Cardiac muscle cell (in vitro differentiated cells and primary cell): ENCODE measurements at regions not wholly inside any gene's neighbourhood (a gene's known extent, or its start where the extent isn't known, plus 50 kb on each side); places are given as distances from the start of the nearest gene placed in this dataset.

ENCODE experiments used
- DNase-seq, 2 donors: peaks; one replicate each; pipeline versions ENCODE4 v3.0.0 to v3.0.0-alpha.2; 2010 to 2017; ENCODE audit warnings: low read depth in 1 of 2, low spot score in 1 of 2
- H3K27ac ChIP-seq: fragments of 200-600 bp; sonication (generic); 2 replicates; pipeline ENCODE4 v1.5.1; 2016
- H3K27me3 ChIP-seq: fragments of 200-600 bp; sonication (generic); 2 replicates; pipeline ENCODE4 v1.6.0; 2016; ENCODE audit warnings: control low read depth
- H3K36me3 ChIP-seq: fragments of 200-600 bp; sonication (generic); 2 replicates; pipeline ENCODE4 v1.5.1; 2016; ENCODE audit warnings: control low read depth
- H3K4me1 ChIP-seq: fragments of 200-600 bp; sonication (generic); 2 replicates; pipeline ENCODE4 v1.8.1; 2017; ENCODE audit warnings: low read depth, mild to moderate bottlenecking, mixed run types
- H3K4me3 ChIP-seq: fragments of 200-600 bp; sonication (generic); 2 replicates; pipeline ENCODE4 v1.5.1; 2016; ENCODE audit warnings: mild to moderate bottlenecking
- H3K9me3 ChIP-seq: fragments of 200-600 bp; sonication (generic); 2 replicates; pipeline ENCODE4 v1.5.1; 2017; ENCODE audit warnings: low read depth, mild to moderate bottlenecking, control low read depth
- TF ChIP-seq, protein P1 (sequence below): IDR thresholded peaks from 2 replicates; pipeline ENCODE4 v1.5.1; 2012; ENCODE audit warnings: low read depth, mild to moderate bottlenecking, low read length

DNA sequence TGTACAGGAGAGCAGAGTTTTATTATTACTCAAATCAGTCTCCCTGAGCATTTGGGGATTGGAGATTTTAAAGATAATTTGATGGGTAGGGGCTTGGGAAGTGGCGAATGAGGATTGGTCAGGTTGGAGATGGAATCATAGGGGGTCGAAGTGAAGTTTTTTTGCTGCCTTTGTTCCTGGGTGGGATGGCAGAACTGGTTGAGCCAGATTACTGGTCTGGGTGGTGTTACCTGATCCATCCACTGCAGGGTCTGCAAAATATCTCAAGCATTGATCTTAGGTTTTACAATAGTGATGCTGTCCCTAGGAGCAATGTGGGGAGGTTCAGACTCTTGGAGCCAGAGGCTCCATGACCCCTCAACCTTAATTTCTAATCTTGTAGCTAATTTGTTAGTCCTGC lies 108.8 kb downstream of the BACH1 start:
- no peaks in the 10 kb centered on the region for H3K36me3 ChIP-seq
- no peaks in the 10 kb centered on the region for H3K27me3 ChIP-seq
- H3K4me3 ChIP-seq = no peak overlapping the region
- DNase-seq = no peak
- no peaks in the 10 kb centered on the region for H3K4me1 ChIP-seq
- no peak overlapping the region for H3K27ac ChIP-seq
- TF ChIP-seq, protein P1, sequence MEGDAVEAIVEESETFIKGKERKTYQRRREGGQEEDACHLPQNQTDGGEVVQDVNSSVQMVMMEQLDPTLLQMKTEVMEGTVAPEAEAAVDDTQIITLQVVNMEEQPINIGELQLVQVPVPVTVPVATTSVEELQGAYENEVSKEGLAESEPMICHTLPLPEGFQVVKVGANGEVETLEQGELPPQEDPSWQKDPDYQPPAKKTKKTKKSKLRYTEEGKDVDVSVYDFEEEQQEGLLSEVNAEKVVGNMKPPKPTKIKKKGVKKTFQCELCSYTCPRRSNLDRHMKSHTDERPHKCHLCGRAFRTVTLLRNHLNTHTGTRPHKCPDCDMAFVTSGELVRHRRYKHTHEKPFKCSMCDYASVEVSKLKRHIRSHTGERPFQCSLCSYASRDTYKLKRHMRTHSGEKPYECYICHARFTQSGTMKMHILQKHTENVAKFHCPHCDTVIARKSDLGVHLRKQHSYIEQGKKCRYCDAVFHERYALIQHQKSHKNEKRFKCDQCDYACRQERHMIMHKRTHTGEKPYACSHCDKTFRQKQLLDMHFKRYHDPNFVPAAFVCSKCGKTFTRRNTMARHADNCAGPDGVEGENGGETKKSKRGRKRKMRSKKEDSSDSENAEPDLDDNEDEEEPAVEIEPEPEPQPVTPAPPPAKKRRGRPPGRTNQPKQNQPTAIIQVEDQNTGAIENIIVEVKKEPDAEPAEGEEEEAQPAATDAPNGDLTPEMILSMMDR = no peak
- no peaks in the 10 kb centered on the region for H3K9me3 ChIP-seq

DNA sequence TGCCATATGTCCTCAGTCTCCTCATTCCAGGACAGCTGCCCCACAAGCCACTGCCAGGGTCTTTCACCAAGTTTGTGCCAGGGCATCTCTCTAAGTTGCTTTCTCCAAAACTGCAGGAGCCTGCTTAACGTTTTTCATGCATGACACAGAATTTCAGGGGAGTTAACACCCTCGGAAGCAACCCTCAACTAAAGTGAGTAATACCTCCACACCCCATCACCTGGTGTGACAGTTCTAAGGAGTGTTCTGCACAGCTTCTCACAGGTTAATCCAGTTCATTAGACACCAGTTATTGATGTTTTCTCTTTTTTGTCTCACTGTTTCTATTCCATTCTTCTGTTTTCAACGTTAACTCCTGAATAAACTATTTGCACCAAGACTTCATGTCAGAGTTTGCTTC lies 115.0 kb downstream of the BACH1 start:
- H3K9me3 ChIP-seq = no peaks in the 10 kb centered on the region
- H3K27me3 ChIP-seq = no peaks in the 10 kb centered on the region
- TF ChIP-seq, protein P1 = no peak
- DNase-seq = no peak
- no peaks in the 10 kb centered on the region for H3K4me1 ChIP-seq
- H3K4me3 ChIP-seq = no peak overlapping the region
- H3K36me3 ChIP-seq = no peaks in the 10 kb centered on the region
- no peak overlapping the region for H3K27ac ChIP-seq

DNA sequence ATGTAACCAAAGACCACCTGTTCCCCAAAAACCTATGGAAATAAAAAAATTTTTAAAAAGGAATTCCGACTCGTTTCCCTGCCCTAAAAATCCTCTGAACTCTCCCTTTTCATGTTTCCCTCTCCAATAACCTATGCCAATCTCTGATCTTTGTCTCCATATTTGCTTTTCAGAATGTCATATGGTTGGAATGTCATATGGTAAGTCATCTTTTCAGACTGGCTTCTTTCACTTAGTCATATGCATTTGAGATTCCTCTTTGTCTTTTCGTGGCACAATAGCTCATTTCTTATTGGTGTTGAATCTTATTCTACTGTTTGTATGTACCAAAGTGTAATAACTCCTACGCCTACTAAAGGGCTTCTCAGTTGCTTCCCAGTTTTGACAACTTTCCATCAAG lies 117.5 kb downstream of the BACH1 start:
- no peak for DNase-seq
- Histone ChIP-seq H3K9me3 (no peaks in the 10 kb centered on the region), H3K36me3 (no peaks in the 10 kb centered on the region), H3K27ac (no peak overlapping the region), H3K4me3 (no peak overlapping the region), H3K4me1 (no peaks in the 10 kb centered on the region), H3K27me3 (no peaks in the 10 kb centered on the region)
- TF ChIP-seq, protein P1 = no peak

- Histone ChIP-seq H3K27ac (no peak overlapping the region), H3K4me3 (no peak overlapping the region), H3K4me1 (no peaks in the 10 kb centered on the region), H3K36me3 (no peaks in the 10 kb centered on the region), H3K27me3 (no peaks in the 10 kb centered on the region), H3K9me3 (no peaks in the 10 kb centered on the region)
- DNase-seq = no peak
- TF ChIP-seq, protein P1 = no peak
Measured at GRCh38 chr21:29418813-29419212, 120.1 kb downstream of the BACH1 start.

- H3K36me3 ChIP-seq = no peaks in the 10 kb centered on the region
- no peak overlapping the region for H3K4me3 ChIP-seq
- TF ChIP-seq, protein P1 = no peak
- no peaks in the 10 kb centered on the region for H3K27me3 ChIP-seq
- no peak for DNase-seq
- H3K27ac ChIP-seq = no peak overlapping the region
- no peaks in the 10 kb centered on the region for H3K4me1 ChIP-seq
- H3K9me3 ChIP-seq = no peaks in the 10 kb centered on the region
Measured at GRCh38 chr21:29419422-29419821, 120.7 kb downstream of the BACH1 start.

DNA sequence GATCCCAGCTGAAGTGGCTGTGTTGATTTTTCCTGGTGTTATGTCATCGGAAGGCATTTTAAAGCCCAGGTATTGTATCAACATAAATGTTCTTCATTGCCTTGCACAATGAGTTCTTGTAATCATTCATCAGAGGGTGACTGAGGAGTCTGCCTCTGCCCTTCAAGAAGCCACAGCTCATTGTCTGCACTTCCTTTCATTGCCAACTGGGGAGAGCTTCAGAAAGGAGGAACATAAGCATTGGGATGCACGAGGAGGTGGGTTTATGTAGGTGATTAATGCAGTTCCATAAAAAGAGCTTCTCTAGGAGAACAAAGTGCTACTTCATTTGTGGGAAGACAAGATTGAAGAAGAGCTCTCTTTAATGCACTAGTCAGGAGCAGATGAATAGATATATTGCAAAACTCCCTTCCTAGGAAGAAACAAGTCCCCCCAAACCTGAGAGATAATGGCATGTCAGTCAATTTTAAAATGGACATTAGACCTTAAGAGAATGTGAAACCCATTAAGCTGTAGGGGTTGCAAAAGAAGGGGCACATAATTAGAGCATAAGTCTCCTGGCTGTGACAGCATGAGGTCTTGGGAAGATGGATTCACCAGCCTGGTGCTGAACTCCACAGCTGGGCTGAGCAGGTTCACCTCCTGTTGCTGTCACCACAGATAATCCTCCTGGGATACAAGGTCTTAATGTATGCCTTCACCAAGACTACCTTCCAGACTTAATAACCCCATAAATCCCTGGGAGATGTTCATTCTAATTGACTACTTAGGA lies 124.6 kb downstream of the BACH1 start:
- DNase-seq = no peak
- Histone ChIP-seq H3K4me1 (no peaks in the 10 kb centered on the region), H3K36me3 (no peaks in the 10 kb centered on the region), H3K27ac (no peak overlapping the region), H3K27me3 (no peaks in the 10 kb centered on the region), H3K4me3 (no peak overlapping the region), H3K9me3 (no peaks in the 10 kb centered on the region)
- TF ChIP-seq, protein P1 = no peak
